HG03460 (cell line): ENCODE measurements at regions not wholly inside any gene's neighbourhood (a gene's known extent, or its start where the extent isn't known, plus 50 kb on each side); places are given as distances from the start of the nearest gene placed in this dataset.
"Not testable (repeated sequence)": the region's sequence is repeated elsewhere in the genome, so short reads cannot be mapped to it uniquely, and the experiment has no call there.

Experiments
- ATAC-seq: cut with Tn5 transposase; IDR thresholded peaks from one replicate; pipeline ENCODE4 v1.9.1; 2021; ENCODE audit not compliant: unreplicated experiment

DNA sequence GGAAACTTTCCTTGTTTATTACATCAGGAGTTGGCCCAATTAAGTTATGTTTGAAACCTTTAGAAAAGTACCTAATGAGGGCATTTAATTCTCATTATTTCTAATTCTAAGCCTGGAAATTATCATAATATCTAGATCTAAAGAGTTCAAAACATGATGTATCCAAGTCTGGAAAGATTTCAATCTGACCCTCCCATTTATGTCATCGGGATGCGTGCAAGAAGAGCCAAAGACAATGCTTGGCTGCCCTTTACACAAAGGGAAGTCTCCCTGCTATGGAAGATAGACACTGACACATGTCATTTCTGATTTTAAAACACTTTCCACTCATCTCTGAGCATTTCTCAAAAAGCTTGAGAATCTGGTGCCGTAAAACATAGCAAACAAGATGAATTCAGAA is 222.4 kb downstream of the ANTXR2 start:
- ATAC-seq = no peak

DNA sequence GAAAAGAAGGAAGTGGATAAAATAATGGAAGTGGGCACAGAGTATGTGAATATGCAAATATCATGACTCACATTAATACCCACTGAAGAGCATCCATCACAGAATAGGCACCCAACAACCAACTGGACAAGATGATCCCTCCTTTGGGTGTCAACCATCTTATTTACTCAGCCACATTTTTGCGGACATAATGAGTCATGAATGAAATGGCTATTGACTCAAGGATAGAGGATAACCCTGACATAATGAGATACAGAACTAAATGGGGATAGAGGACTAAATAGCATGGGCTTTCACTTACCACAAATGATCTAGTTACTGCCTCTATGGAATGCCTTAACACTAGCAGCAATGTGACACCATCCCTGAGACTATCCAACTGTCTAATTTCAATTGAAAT is 224.7 kb downstream of the ANTXR2 start:
- ATAC-seq = no peak

DNA sequence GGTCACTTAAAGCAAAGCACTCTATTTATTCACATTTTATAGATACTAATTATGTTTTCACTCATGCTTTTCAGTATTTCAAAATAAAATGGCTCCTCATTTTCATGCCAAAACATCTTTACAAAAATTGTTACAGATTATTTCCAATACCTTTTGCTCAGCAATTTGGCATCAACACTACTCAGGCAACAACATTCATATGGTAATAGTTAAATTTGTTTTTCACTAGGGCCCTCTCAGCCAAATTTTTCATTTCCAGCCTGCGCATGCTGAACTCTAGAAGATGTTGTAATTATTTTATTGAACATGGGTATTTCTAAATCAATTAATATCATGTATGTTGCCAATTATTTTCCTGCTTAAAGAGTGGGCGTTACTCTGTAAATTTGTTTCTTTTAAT is 225.6 kb downstream of the ANTXR2 start:
- no peak for ATAC-seq

DNA sequence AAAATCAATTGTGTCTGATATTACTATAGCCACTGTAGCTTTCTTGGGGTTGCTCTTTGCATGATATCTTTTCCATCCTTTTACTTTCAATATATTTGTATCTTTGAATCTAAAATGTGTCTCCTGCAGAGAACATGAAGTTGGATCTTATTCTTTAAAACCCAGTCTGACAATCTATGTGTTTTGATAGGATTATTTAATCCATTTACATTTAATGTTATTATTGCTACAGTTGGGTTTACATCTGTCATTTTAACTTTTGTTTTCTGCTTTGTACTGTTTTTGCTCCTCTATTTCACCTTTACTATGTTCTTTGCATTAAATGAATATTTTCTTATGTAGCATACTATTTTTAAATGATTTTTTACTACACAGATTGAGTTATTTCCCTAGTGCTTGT is 230.9 kb downstream of the ANTXR2 start:
- ATAC-seq = no peak

DNA sequence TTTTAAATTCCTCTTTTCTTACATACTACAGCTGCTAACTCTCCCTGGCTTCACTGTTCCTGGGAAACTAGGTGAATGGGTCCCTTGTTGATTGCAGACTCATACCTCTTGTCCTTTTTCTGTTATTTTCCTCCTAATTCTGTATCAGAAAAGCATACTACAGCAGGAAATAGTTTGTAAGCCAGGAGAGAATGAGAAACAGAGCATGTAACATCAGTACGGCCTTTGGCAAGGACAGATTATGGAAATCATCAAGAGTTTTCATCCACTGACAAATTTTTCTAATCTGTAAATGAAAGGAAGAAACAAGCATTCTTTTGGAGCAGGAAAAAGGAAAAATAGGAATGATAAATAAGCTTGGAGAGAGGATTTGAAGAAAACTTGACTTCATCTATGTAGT is 239.2 kb downstream of the ANTXR2 start:
- ATAC-seq = no peak

DNA sequence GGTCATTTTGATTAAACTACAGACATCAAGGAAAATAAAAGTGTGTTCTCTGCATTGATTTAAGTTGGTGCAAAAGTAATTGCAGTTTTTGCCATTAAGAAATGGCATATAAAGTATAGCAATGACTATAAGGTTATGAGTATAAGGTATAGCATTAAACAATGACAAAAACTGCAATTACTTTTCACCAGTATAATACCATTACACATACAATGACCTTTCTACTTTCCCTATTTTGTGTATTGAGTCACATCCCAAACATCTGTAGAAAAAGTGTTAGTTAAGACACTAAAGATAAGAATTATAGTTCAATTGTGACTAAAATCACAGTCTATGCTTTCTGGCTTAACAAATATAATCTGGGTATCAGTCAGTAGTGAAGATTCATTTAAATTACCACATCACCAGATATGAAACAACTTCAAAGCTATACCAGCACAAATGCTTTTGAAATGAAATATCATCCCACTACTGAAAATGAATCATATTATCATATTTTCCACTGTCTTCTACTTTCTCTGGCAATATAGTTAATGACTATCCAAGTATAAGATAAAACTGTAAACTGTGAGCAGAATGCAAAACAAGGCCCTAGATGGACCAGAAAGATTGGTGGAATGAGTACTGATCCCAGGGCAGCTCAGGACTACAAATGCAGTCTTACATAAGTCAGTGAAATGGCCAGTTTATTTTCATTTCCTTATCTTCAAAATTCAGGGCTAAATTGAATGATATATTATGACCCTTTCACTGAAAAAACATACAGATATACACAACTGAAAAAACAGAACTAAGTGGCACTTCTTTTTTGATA is 241.1 kb downstream of the ANTXR2 start:
- no peak for ATAC-seq

DNA sequence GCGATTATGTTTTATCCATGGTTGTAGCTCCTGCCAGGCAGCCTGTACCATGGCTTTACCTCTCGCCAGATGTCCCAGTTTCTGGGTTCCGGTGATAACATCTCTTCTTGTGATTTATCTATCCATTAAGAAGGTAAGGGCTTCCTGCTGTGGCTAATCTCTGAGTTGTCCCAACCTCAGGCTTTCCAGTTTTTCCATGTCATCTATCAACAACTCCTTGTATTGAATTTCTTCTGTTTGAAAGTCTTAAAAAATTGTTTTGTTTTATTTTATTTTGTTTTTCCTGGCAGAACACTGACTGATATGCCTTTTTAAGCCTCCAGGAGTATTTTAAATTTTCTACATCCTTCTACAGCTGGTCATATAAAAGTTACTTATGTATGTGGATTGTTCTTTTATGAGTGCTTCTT is 241.9 kb downstream of the ANTXR2 start:
- ATAC-seq = no peak

DNA sequence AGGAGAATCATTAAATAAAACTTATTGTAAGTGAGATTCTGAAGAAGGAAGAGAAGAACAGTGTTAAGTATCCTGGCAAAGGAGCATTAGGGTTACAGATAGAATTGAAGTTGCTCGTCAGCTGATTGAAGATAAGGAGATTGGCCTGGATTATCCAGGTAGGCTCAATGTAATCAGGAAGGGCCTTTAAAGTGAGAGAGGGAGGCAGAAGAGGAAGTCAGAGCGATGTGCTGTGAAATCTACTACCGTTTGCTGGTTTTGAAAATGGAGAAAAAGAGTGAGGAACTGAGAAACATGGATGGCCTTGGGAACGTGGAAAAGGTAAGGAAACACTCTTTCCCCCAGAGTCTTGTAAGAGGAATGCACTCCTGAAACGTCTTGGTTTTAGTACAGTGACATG is 245.7 kb downstream of the ANTXR2 start:
- no peak for ATAC-seq

DNA sequence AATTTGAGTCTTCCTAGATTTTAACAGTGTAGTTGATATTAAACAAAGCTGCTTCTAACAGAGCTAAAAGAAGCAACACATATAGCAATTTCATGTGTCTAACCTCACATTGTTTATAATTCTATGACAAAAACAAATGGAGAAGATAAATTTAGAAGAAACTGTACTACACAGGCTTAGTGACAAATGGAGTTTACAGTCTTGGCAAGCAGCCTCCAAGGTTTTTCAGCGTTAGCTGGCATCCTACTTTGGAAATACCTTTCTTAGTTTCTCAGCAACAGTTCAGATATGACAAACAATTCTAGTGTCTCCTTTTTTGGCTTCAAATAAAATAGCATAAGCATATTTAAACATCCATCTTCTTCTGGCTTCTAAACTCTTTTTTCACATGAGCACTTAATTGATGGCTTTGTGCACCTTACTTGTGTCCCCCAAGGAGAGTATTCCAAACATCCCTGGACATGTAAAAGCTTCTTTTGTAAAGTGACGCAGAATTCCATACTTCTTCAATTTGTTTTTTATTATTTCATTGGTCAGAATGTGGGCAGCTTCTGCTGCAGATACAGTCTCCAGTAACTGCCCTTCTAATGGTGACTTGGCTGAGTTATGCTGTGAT is 249.8 kb downstream of the ANTXR2 start:
- no peak for ATAC-seq

DNA sequence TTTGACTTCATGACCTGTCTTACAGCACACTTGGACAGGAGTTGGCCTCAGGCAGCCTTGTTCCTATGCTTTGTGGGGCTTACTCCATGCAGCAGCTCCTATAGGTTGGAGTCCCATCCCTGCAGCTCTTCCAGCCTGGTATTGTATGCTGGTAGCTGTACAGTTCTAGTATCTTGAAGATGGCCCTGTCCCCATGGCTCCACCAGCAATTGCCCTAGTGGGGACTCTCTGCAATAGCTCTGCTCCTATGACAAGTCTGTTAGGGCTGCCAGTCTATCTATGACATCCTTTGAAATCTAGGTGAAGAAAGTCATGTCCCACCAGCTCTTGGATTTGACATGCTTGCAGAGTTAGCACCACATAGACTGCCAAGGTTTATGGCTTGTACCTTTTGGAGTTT is 252.6 kb downstream of the ANTXR2 start:
- ATAC-seq = no peak

DNA sequence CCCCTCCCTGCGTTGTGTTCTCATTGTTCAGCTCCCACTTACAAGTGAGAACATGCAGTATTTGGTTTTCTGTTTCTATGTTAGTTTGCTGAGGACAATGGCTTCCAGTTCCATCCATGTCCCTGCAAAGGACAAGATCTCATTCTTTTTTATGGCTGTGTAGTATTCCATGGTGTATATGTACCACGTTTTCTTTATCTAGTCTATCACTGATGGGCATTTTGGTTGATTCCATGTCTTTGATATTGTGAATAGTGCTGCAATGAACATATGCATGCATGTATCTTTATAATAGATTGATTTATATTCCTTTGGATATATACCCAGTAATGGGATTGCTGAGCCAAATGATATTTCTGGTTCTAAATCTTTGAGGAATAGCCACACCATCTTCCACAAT is 265.1 kb downstream of the ANTXR2 start:
- ATAC-seq = not testable (repeated sequence)

DNA sequence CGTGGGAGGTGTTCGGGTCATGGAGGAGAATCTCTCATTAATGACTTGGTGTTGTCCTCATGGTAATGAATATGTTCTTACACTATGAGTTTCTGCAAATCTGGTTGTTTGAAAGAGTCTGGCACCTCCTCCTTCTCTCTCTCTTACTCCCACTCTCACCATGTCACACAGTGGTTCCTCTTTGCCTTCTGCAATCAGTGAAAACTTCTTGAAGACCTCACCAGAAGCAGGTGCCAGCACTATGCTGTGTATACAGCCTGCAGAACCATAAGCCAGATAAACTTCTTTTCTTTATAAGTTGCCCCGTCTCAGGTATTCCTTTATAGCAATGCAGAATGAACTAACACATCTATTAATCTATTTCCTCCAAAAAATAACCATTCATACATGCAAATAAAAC is 275.0 kb downstream of the ANTXR2 start:
- ATAC-seq = no peak

DNA sequence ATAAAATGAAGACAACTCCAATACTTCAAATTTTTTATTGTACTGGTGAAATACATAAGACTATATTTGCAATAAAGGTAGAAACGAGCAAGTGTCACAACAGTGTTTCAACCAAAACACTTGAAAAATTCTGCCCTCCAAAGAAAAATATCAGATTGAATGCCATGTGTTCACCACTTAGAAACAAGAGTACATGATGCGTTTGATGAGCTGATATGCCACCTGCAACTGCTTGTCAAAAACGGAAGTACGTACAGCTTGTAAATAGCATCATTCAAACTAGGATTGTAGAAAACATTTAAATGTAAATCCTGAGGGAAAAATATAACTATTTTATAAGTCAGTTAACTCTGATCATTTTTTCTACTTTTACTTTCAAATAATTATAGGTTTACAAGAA is 276.1 kb downstream of the ANTXR2 start:
- ATAC-seq = no peak

DNA sequence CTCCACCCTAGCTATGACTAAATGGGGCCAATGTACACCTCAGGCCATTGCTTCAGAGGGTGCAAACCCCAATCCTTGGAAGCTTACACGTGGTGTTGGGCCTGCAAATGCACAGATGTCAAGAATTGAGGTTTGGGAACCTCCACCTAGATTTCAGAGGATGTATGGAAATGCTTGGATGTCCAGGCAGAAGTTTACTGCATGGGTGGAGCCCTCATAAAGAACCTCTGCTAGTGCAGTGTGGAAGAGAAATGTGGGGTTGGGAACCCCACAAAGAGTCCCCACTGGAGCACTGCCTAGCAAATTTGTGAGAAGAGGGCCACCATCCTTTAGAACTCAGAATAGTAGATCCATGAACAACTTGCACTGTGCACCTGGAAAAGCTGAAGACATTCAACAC is 284.1 kb downstream of the ANTXR2 start:
- ATAC-seq = no peak

DNA sequence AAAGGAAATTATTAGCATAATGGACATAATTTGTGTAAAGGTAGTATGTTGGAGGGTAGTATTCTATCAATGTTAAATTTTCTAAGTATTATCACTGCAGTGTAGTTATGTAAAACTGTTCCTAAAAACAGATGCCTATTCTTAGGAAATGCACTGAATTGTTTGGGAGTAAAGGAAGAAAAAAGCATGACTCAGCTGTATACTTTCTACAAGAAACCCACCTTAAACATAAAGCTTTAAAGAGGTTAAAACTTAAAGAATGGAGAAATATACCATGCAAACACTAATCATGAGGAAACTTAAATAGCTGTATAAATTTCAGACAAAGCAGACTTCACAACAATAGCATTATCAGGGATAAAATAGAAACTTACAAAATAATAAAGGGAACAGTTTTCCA is 292.9 kb downstream of the ANTXR2 start:
- no peak for ATAC-seq

DNA sequence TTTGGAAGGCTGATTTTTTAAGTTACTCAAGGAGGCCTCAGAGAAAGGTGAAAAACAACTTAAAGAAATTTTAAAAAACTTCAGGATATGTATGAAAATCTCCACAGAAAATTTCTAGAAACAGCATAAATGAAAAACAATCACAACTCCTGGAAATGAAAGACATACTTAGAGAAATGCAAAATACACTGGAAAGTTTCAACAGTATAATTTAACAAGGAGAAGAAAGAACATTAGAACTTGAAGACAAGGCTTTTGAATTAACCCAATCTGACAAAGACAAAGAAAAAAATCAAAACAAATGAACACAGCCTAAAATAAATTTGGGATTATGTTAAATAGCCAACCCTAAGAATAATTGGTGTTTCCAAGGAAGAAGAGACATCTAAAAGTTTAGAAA is 300.5 kb downstream of the ANTXR2 start:
- no peak for ATAC-seq

DNA sequence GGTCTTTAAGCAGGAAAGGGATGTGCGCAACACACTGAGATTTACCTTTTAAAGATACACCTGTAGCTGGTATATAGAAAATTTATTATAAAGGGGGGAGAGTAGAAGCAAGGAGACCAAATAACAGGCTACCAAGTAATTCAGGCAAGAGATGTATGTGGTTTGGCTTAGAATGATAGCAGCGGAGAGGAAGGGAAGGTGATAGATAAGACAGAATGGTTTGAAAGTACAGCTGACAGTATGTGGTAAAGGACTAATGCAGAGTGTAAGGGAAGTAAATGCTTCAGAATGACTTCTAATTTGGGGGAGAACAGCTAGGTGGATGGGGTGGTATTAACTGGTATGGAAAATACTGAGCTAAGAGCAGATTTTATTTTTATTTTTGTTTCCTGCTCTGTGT is 308.9 kb downstream of the ANTXR2 start:
- no peak for ATAC-seq

DNA sequence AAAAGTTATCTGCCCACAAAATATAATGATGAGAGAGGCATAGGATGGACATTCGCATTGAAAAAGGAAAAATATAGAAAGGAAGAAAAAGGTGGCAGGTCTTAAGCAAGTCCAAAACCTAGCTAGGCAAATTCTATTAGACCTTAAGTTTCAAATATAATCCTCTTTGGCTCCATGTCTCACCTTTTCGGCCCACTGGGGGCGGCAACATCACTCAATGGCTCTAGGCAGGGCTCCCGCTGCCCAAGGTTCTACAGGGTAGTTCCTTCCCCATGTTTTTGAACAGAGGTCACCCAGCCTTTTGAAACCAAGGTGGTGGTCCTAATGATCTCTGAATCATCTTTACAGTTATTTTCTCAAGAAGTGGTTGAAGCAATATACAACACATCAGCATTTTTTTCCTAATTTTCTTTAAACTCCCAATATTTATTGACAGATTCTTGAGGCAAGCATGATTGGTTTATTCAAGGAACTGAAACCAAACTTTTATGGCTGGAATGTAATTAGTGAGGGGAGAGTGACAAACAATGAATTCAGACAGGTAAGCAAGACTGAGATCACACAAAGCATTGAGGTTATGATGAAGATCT is 309.4 kb downstream of the ANTXR2 start:
- no peak for ATAC-seq

DNA sequence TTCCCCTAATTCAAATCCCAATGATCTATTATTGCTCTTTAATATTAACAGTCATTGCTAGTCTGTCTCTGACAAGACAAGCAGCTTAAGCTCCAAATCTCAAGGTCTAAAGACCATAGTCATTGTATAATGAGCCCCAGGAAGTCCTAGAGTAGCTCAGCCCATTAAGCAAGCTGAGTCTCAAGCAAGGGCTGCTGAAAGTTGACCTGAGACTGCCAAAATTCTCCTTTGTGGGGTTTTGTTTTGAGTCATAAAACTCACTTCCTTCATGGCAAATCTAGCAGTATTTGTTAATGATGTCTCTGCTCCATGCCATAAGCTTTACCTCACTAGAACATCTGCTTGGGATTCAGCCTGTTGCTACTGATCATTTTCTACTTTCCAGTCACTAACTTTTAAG is 313.2 kb downstream of the ANTXR2 start:
- no peak for ATAC-seq

DNA sequence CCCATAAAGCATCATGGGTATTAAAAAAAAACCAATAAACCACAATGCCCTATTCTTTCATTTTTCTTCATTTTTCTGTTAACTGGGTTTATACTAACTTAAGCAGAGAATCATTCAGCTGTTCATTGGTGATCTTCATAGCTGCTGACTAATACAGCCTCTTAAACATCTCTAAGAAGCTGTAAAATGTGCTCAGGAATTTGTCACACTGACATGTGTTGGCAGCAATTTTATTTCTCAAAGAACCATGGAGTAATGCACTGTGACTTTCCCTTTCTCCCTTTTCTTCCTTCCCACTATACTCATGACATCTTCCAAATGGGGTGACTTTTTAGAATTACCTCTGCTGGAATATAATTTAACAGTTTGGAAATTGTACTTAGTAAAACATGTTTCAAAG is 315.4 kb downstream of the ANTXR2 start:
- ATAC-seq = no peak

DNA sequence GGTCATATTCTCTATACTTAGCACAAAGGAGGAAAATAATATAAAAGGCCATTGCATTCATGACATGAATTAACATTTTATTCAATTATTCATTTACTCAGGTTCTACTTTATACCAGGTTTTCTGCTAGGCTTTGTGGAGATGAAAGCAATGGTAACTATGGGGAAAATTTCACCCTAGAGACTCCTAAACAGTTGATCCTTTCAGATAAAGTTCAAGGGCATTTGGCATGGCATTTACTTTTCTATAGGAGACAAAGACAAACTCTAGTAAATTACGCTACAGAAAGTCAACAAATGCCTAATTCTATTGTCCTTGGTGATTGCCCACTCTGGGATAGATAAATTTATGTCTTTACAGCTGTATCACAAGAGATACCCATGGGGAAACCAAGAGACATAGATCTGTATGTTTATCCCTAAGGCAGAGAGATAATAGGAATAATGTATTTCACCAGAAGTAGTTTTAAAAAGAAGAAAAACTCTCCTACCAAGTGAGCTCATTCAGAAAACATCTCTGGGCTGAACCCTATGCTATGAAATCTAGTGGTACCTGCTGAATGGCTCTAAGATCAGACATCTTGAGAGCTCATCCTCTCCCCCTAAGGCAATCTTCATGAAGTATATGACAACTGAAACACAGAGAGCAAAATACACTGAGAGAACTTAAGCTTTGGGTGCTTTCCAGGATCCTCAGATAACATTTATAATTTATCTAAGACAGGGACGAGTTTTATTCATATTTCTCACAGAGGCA is 316.7 kb downstream of the ANTXR2 start:
- no peak for ATAC-seq

DNA sequence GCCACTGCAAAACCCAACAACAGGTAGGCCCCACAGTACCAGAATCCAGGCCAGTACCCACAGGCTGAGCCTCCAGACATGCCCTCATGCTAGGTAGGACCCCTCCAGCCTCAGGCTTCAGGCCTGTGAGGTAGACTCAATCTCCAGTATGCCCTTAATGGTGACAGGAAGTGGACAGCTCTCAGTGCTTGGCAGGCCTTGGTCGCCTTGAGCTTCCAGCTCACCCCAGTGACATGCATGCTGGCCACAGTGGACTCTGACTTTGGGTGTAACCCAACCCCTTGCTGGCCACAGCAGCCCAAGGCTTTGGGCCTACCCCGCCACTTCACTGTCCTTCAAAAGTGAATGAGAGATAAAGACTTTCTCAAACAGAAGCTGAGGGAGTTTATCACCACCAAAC is 324.2 kb downstream of the ANTXR2 start:
- ATAC-seq = no peak
